Tongue (tissue), 1 donor: ENCODE measurements at regions not wholly inside any gene's neighbourhood (a gene's known extent, or its start where the extent isn't known, plus 50 kb on each side); places are given as distances from the start of the nearest gene placed in this dataset.
A peak's percentile ranks its signal among the peaks of the same experiment; 100 is the strongest.
"Not testable (repeated sequence)": the region's sequence is repeated elsewhere in the genome, so short reads cannot be mapped to it uniquely, and the experiment has no call there.

Source experiments
- DNase-seq: peaks from one replicate; pipeline ENCODE4 v3.0.0-alpha.2; 2015

DNA sequence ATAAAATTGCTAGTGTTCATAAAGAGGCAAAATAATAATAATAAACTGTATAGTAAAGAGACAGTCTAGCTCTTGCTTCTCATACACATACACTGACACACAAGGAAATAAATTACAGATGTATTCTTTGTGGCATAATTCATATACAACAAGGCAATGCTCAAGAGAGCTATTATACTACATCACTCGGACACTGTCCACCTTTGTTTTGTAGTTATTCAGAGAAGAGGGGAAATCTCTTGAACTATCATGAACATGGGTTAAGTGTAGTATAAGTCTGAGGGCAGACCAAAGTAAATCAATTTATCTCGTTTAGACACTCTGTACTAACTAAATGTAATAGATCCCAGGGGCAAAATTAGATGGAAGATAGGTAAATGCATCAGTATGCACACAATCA is 72.7 kb upstream of the PHIP start:
- DNase-seq = no peak

DNA sequence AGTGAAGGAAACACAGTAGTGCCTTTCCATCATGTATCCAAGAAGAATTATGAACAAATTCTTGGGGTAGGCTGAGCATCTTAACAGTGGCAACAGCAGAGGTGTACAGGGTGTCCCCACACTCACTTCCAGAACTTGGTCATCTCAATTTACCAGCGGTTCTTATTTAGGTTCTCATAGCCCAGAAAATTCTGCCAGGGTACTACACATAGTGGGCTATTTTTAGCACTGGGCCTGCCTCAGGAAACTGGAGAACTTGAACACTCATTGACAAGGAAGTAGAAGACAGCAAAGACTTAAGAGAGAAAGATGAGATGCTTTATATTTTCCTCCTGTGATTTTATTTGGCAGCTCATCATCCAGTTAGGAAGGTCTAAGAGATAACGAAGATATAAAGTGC is 71.8 kb upstream of the PHIP start:
- peak; percentile 8 for DNase-seq

DNA sequence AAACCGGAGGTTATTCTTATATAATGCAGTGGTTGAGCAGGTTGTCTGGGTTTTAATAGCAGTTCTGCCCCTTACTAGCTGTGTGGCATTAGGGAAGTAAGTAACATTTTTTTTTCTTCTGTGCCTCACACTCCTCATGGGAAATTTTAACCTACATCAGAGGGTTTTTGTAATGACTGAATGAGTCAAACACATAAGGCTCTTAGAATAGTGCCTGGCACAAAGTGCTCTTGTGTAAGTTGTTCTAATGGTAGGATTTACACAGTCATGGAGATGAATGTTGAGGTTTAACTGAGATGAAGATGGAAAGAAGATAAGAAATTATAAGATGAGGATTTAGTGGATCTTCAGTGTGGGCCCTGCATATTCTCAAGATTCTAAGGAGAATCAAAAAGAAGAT is 68.4 kb upstream of the PHIP start:
- DNase-seq = no peak

DNA sequence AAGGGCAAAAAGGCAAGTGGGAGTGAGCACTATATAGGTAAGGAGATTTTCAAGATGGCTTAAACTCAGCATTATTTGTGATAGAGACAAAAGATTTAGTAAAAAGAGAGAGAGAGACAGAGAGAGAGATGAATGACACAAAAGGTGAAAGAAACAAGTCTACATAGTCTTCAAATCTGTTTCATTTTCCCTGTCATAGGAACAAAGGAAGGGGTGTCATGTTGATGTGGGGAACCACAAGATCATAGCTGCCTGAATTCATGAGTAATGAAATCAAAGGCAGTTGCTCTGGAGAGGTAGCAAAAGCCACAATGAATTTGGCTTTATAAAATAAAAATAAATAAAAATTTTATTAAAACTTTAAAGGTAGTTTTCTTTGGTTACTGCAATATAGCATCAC is 67.2 kb upstream of the PHIP start:
- DNase-seq = no peak

DNA sequence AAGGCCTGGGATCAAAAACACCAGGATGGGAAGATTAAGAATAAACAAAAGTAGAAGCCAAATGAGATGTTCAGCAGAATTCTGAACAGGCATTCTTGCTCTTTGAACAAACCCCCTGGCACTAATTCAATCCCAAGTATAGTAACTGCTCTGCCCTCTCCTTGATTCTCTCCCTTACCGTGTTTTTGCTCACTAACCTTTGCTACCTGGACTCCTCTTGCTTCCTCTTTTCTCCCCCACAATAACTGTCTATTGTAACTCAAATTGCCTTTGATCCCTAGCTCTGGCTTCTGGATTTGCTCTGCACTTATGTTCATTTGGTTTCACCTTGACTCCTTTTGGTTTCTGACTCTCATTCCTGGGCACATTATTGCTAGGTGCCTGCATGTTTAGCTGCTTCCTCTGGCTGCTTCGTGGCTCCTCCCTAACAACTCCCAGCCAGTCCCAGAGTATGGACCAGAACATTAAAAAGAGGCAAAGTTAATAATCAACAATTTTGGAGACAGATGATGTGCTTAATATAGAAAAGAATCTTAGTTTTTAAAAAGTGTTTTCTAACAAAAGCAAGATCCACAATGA is 65.4 kb upstream of the PHIP start:
- no peak for DNase-seq

DNA sequence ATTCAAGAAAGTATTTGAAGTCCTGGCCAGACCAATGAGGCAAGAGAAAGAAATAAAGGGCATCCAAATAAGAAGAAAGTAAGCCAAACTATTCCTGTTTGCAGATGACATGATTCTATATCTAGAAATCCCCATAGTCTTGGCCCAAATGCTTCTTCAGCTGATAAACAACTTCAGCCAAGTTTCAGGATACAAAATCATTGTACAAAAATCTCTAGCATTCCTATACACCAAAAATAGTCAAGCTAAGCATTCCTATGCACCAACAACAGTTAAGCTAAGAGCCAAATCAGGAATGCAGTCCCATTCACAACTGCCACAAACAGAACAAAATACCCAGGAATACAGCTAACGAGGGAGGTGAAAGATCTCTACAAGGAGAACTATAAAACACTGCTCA is 60.1 kb upstream of the PHIP start:
- DNase-seq = no peak

DNA sequence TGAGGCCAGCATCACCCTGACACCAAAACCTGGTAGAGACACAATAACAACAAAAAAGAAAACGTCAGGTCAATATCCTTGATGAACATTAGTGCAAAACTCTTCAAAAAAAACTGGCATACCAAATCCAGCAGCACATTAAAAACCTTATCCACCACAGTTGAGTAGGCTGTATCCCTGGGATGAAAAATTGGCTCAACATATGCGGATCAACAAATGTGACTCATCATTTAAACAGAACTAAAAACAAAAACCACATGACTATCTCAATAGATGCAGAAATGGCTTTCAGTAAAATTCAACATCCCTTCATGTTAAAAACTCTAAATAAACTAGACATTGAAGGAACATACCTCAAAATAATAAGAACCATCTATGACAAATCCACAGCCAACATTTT is 59.6 kb upstream of the PHIP start:
- DNase-seq = no peak

DNA sequence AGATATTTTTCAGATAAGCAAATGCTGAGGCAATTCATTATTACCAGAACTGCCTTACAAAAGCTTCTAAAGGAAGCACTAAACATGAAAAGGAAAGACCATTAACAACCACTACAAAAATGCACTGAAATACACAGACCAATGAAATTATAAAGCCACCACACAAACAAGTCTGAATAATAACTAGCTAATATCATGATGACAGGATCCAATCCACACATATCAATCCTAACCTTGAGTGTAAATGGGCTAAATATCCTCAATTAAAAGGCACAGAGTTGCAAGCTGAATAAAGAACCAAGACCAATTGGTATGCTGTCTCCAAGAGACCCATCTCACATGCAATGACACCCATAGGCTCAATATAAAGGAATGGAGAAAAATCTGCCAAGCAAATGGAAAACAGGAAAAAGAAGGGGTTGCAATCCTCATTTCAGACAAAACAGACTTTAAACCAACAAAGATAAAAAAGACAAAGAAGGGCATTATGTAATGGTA is 58.0 kb upstream of the PHIP start:
- DNase-seq = no peak

DNA sequence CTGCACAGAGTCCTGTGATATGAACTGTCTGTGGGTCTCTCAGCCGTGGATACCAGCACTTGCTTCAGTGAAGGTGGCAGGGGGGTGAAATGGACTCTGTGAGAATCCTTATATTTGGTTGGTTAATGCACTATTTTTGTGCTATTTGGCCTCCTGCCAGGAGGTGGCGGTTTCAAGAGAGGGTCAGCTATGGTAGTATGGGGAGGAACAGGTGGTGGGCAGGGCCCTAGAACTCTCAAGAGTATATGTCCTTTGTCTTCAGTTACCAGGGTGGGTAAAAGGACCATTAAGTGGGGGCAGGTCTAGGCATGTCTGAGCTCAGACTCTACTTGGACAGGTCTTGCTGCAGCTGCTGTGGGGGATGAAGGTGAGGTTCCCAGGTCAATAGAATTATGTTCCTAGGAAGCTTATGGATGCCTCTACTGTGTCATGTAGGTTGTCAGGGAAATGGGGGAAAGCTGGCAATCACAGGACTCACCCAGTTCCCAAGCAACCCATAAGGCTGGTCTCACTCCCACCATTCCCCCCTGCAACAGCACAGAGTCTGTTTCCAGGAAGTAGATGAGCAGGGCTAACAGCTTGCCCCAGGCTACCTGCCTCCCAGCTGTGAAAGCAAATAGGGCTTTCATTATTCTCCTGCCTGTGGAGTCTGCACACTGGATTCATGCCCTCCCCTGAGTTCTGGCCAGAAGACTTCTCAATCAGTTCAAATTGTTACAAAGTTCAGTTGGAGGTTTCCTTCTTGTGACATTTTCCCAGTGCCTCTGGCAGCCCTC is 56.8 kb upstream of the PHIP start:
- no peak for DNase-seq

DNA sequence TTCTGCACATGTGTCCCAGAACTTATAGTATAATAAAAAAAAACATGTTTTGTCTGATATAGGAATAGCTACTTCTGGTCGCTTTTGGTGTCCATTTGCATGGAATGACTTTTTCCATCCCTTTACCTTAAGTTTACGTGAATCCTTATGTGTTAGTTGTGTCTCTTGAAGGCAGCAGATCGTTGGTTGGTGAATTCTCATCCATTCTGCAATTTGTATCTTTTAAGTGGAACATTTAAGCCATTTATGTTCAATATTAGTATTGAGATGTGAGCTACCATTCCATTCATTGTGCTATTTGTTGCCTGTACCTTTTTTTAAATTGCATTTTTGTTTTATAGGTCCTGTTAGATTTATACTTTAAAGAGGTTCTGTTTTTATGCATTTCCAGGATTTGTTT is 55.1 kb upstream of the PHIP start:
- no peak for DNase-seq

DNA sequence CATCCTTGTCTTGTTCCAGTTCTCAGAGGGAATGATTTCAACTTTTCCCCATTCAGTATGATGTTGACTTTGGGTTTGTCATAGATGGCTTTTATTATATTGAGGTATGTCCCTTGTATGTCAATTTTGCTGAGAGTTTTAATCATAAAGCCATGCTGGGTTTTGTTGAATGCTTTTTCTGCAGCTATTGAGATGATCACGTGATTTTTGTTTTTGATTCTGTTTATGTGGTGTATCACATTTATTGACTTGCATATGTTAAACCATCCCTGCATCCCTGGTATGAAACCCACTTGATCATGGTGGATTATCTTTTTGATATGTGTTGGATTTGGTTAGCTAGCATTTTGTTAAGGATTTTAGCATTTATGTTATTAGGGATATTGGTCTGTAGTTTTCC is 53.2 kb upstream of the PHIP start:
- not testable (repeated sequence) for DNase-seq
